IPS DF 4.7 (cell line): ENCODE measurements at regions not wholly inside any gene's neighbourhood (a gene's known extent, or its start where the extent isn't known, plus 50 kb on each side); places are given as distances from the start of the nearest gene placed in this dataset.
"Not testable (repeated sequence)": the region's sequence is repeated elsewhere in the genome, so short reads cannot be mapped to it uniquely, and the experiment has no call there.

Source experiments
- DNase-seq: peaks from one replicate; pipeline ENCODE4 v3.0.0-alpha.2; 2013; ENCODE audit warnings: low spot score; ENCODE audit errors: extremely low read depth

GRCh38 chr18:78822949-78823285, 156.7 kb upstream of the SALL3 start:
- no peak for DNase-seq

GRCh38 chr18:78825168-78825567, 154.4 kb upstream of the SALL3 start:
- DNase-seq: no peak

- no peak for DNase-seq
Measured at GRCh38 chr18:78826631-78827030, 153.0 kb upstream of the SALL3 start.

GRCh38 chr18:78827141-78827540, 152.5 kb upstream of the SALL3 start:
- DNase-seq: no peak

- no peak for DNase-seq
Measured at GRCh38 chr18:78828131-78828530, 151.5 kb upstream of the SALL3 start.

- not testable (repeated sequence) for DNase-seq
Measured at GRCh38 chr18:78829026-78829425, 150.6 kb upstream of the SALL3 start.

- no peak for DNase-seq
Measured at GRCh38 chr18:78830161-78830560, 149.5 kb upstream of the SALL3 start.

GRCh38 chr18:78830826-78831225, 148.8 kb upstream of the SALL3 start:
- no peak for DNase-seq

- DNase-seq: no peak
Measured at GRCh38 chr18:78831603-78832002, 148.0 kb upstream of the SALL3 start.

- no peak for DNase-seq
Measured at GRCh38 chr18:78833833-78834232, 145.8 kb upstream of the SALL3 start.

GRCh38 chr18:78836838-78837237, 142.8 kb upstream of the SALL3 start:
- DNase-seq: no peak

GRCh38 chr18:78837754-78838153, 141.9 kb upstream of the SALL3 start:
- no peak for DNase-seq

GRCh38 chr18:78838183-78838582, 141.4 kb upstream of the SALL3 start:
- DNase-seq: no peak

- DNase-seq: no peak
Measured at GRCh38 chr18:78849046-78849445, 130.6 kb upstream of the SALL3 start.

- DNase-seq: no peak
Measured at GRCh38 chr18:78849458-78849857, 130.2 kb upstream of the SALL3 start.

- no peak for DNase-seq
Measured at GRCh38 chr18:78853341-78853740, 126.3 kb upstream of the SALL3 start.

- DNase-seq: no peak
Measured at GRCh38 chr18:78855188-78855587, 124.4 kb upstream of the SALL3 start.

- DNase-seq: no peak
Measured at GRCh38 chr18:78856569-78857313, 122.9 kb upstream of the SALL3 start.

GRCh38 chr18:78857314-78858150, 122.1 kb upstream of the SALL3 start:
- DNase-seq: no peak

GRCh38 chr18:78859686-78860085, 119.9 kb upstream of the SALL3 start:
- DNase-seq: no peak

- no peak for DNase-seq
Measured at GRCh38 chr18:78860117-78860516, 119.5 kb upstream of the SALL3 start.

- no peak for DNase-seq
Measured at GRCh38 chr18:78861116-78861515, 118.5 kb upstream of the SALL3 start.

- no peak for DNase-seq
Measured at GRCh38 chr18:78861706-78862105, 117.9 kb upstream of the SALL3 start.
